ENCODE measurements at regions not wholly inside any gene's neighbourhood (a gene's known extent, or its start where the extent isn't known, plus 50 kb on each side); places are given as distances from the start of the nearest gene placed in this dataset.
"Not testable (repeated sequence)": the region's sequence is repeated elsewhere in the genome, so short reads cannot be mapped to it uniquely, and the experiment has no call there.

GRCh38 chr9:71303351-71303750 is 181.9 kb upstream of the TRPM3 start:
- H3K36me3 ChIP-seq (ENCODE audit: control insufficient read depth, insufficient read depth, low read length), result no peaks in the 10 kb centered on the region
- H3K27me3 ChIP-seq (ENCODE audit: control insufficient read depth, insufficient read depth, low read length), result no peaks in the 10 kb centered on the region
- no peak for TF ChIP-seq CTCF (IDR thresholded peaks at IDR 0.05; ENCODE audit: insufficient read depth, low read length, severe bottlenecking)
- DNase-seq (ENCODE audit: low read depth) (peak; percentile 6), FAIRE-seq (no peak)
- no peak overlapping the region for H3K4me3 ChIP-seq (ENCODE audit: low read depth, low read length)

GRCh38 chr9:71302776-71303175 is 181.4 kb upstream of the TRPM3 start:
- no peaks in the 10 kb centered on the region for H3K27me3 ChIP-seq (ENCODE audit: control insufficient read depth, insufficient read depth, low read length)
- FAIRE-seq, result no peak
- H3K36me3 ChIP-seq (ENCODE audit: control insufficient read depth, insufficient read depth, low read length), result no peaks in the 10 kb centered on the region
- TF ChIP-seq CTCF (IDR thresholded peaks at IDR 0.05; ENCODE audit: insufficient read depth, low read length, severe bottlenecking), result no peak
- DNase-seq (ENCODE audit: low read depth), result no peak
- H3K4me3 ChIP-seq (ENCODE audit: low read depth, low read length), result no peak overlapping the region

- no peaks in the 10 kb centered on the region for H3K36me3 ChIP-seq (ENCODE audit: control insufficient read depth, insufficient read depth, low read length)
These were observed 174.5 kb upstream of the TRPM3 start for GRCh38 chr9:71295928-71296327.

GRCh38 chr9:71286146-71286545 is 164.7 kb upstream of the TRPM3 start:
- FAIRE-seq (no peak), DNase-seq (ENCODE audit: low read depth) (no peak)
- Histone ChIP-seq H3K27me3 (ENCODE audit: control insufficient read depth, insufficient read depth, low read length) (no peaks in the 10 kb centered on the region), H3K4me3 (ENCODE audit: low read depth, low read length) (no peak overlapping the region), H3K36me3 (ENCODE audit: control insufficient read depth, insufficient read depth, low read length) (no peaks in the 10 kb centered on the region)
- TF ChIP-seq CTCF (IDR thresholded peaks at IDR 0.05; ENCODE audit: insufficient read depth, low read length, severe bottlenecking), result no peak

More at GRCh38 chr9:71295928-71296327, 174.5 kb upstream of the TRPM3 start:
- Histone ChIP-seq H3K27me3 (ENCODE audit: control insufficient read depth, insufficient read depth, low read length) (no peaks in the 10 kb centered on the region), H3K4me3 (ENCODE audit: low read depth, low read length) (no peak overlapping the region)
- DNase-seq (ENCODE audit: low read depth) (no peak), FAIRE-seq (no peak)
- no peak for TF ChIP-seq CTCF (IDR thresholded peaks at IDR 0.05; ENCODE audit: insufficient read depth, low read length, severe bottlenecking)

GRCh38 chr9:71285191-71285656 is 163.8 kb upstream of the TRPM3 start:
- no peaks in the 10 kb centered on the region for H3K27me3 ChIP-seq (ENCODE audit: control insufficient read depth, insufficient read depth, low read length)
- no peak for FAIRE-seq
- H3K36me3 ChIP-seq (ENCODE audit: control insufficient read depth, insufficient read depth, low read length), result no peaks in the 10 kb centered on the region
- no peak overlapping the region for H3K4me3 ChIP-seq (ENCODE audit: low read depth, low read length)
- DNase-seq (ENCODE audit: low read depth), result peak; percentile 67
- TF ChIP-seq CTCF (IDR thresholded peaks at IDR 0.05; ENCODE audit: insufficient read depth, low read length, severe bottlenecking), result peak; percentile 78

GRCh38 chr9:71282116-71282515 is 160.7 kb upstream of the TRPM3 start:
- H3K4me3 ChIP-seq (ENCODE audit: low read depth, low read length); H3K36me3 ChIP-seq (ENCODE audit: control insufficient read depth, insufficient read depth, low read length); DNase-seq (ENCODE audit: low read depth); H3K27me3 ChIP-seq (ENCODE audit: control insufficient read depth, insufficient read depth, low read length); FAIRE-seq: not testable (repeated sequence)

Data from bronchial epithelial cell (primary cell).